Calu3 (cell line): ENCODE measurements at regions not wholly inside any gene's neighbourhood (a gene's known extent, or its start where the extent isn't known, plus 50 kb on each side); places are given as distances from the start of the nearest gene placed in this dataset.

Experiments
- BruUV-seq: library from RNA; stranded (reverse); fragments of 400-500 nt; replicated peaks from 2 replicates; lab custom pipeline; 2021; lab: Mats Ljungman, UMichigan
- CTCF ChIA-PET: fragments of 300-600 bp; sonication (Branson Sonifier 250); formaldehyde crosslinking; loops from one replicate; lab custom pipeline; 2022; ENCODE audit warnings: antibody characterized with exemption; lab: Charles Lee
- DNase-seq: peaks from one replicate; pipeline ENCODE4 v3.0.0; 2022
- H3K27ac Mint-ChIP-seq: one replicate; pipeline ENCODE4 v1.8.0; 2022; ENCODE audit warnings: mixed read lengths; ENCODE audit not compliant: unreplicated experiment
- H3K27me3 Mint-ChIP-seq: one replicate; pipeline ENCODE4 v1.8.0; 2022; ENCODE audit warnings: mixed read lengths; ENCODE audit not compliant: unreplicated experiment
- H3K36me3 Mint-ChIP-seq: one replicate; pipeline ENCODE4 v1.8.0; 2022; ENCODE audit warnings: mild to moderate bottlenecking, moderate library complexity, mixed read lengths; ENCODE audit not compliant: insufficient read depth, unreplicated experiment
- H3K4me1 Mint-ChIP-seq: one replicate; pipeline ENCODE4 v1.8.0; 2022; ENCODE audit warnings: mild to moderate bottlenecking, low read depth, mixed read lengths; ENCODE audit not compliant: unreplicated experiment
- H3K4me3 Mint-ChIP-seq: one replicate; pipeline ENCODE4 v1.8.0; 2022; ENCODE audit warnings: mild to moderate bottlenecking, low read depth, moderate library complexity, mixed read lengths; ENCODE audit not compliant: unreplicated experiment
- H3K9me3 Mint-ChIP-seq: one replicate; pipeline ENCODE4 v1.8.0; 2022; ENCODE audit warnings: low read depth, mixed read lengths; ENCODE audit not compliant: unreplicated experiment
- intact Hi-C: fragments of 100-400 bp; cut with micrococcal nuclease; formaldehyde crosslinking; loops from one replicate; pipeline ENCODE4 v1.10.0; 2022; ENCODE audit not compliant: unreplicated experiment
- TF ChIP-seq, protein P1 (sequence below): fragments of 200-600 bp; IDR thresholded peaks from one replicate; pipeline ENCODE4 v1.8.0; 2022; ENCODE audit warnings: antibody characterized with exemption; ENCODE audit not compliant: unreplicated experiment

DNA sequence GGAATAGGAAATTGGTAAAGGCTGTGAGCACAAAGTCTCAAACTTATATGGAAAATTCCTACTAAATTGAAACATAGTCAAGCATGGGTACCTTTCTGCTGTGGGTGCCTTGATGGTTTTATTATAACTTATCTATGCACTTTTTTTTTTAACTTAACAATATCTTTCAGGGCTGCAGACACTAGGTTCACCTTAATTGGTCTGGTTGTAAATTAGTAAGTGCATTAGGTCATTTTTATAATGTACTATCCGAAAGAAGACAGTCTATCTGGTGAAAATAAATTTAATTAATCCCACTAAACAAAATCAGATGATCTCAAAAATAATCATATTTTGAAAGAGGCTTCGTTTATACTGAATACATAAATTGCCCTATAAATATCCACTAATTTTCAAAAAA lies 446.8 kb upstream of the DCN start:
- no peaks in the 10 kb centered on the region for H3K36me3 Mint-ChIP-seq
- CTCF ChIA-PET = no interaction called here
- H3K27ac Mint-ChIP-seq = no peak overlapping the region
- no peak for DNase-seq
- peaks cover 2% of the 10 kb centered on the region for H3K9me3 Mint-ChIP-seq
- intact Hi-C loops = no loop called here
- no TSS peak for BruUV-seq
- H3K4me1 Mint-ChIP-seq = no peaks in the 10 kb centered on the region
- TF ChIP-seq, protein P1, sequence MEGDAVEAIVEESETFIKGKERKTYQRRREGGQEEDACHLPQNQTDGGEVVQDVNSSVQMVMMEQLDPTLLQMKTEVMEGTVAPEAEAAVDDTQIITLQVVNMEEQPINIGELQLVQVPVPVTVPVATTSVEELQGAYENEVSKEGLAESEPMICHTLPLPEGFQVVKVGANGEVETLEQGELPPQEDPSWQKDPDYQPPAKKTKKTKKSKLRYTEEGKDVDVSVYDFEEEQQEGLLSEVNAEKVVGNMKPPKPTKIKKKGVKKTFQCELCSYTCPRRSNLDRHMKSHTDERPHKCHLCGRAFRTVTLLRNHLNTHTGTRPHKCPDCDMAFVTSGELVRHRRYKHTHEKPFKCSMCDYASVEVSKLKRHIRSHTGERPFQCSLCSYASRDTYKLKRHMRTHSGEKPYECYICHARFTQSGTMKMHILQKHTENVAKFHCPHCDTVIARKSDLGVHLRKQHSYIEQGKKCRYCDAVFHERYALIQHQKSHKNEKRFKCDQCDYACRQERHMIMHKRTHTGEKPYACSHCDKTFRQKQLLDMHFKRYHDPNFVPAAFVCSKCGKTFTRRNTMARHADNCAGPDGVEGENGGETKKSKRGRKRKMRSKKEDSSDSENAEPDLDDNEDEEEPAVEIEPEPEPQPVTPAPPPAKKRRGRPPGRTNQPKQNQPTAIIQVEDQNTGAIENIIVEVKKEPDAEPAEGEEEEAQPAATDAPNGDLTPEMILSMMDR = no peak
- no peaks in the 10 kb centered on the region for H3K27me3 Mint-ChIP-seq
- H3K4me3 Mint-ChIP-seq = no peak overlapping the region

DNA sequence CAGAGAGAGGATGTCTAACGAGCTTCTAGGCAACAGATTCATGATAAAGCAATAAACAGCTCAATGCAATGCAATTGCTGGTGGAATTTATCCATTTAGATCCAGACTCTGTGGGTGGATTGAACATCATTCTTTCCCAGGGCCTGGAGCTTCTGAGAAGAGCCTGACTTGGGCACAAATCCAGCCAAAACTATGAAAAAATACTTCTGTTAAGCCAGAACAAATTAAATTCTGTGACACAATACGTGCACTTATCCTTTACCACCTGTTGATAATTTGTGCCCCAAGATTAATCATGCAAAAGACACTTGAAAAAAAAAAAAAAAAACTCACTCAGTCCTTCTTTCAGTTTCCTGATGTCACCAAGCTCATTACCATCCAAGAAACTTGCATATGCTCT lies 446.0 kb upstream of the DCN start:
- H3K4me3 Mint-ChIP-seq = no peak overlapping the region
- H3K27ac Mint-ChIP-seq = no peak overlapping the region
- H3K4me1 Mint-ChIP-seq = no peaks in the 10 kb centered on the region
- CTCF ChIA-PET = no interaction called here
- no peaks in the 10 kb centered on the region for H3K27me3 Mint-ChIP-seq
- H3K9me3 Mint-ChIP-seq = peaks cover 5% of the 10 kb centered on the region
- no peak for DNase-seq
- intact Hi-C loops = no loop called here
- TF ChIP-seq, protein P1 = no peak
- no peaks in the 10 kb centered on the region for H3K36me3 Mint-ChIP-seq
- no TSS peak for BruUV-seq

DNA sequence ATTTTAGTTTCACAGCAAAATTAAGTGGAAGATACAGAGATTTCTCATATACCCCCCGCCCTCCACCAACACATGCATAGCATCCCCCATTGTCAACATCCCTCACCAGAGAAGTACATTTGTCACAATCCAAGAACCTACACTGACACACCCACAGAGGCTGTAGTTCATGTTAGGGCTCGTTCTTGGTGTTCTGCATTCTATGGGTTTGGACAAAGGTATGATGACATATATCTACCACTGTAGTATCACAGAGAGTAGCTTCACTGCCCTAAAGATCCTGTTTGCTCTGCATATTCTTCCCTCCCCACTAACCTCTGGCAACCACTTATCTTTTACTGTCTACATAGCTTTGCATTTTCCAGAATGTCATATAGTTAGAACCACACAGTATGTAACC lies 444.6 kb upstream of the DCN start:
- no peak for DNase-seq
- no TSS peak for BruUV-seq
- peaks cover 5% of the 10 kb centered on the region for H3K9me3 Mint-ChIP-seq
- no peaks in the 10 kb centered on the region for H3K36me3 Mint-ChIP-seq
- H3K27me3 Mint-ChIP-seq = no peaks in the 10 kb centered on the region
- CTCF ChIA-PET = no interaction called here
- H3K27ac Mint-ChIP-seq = no peak overlapping the region
- H3K4me3 Mint-ChIP-seq = no peak overlapping the region
- no peaks in the 10 kb centered on the region for H3K4me1 Mint-ChIP-seq
- intact Hi-C loops = no loop called here
- TF ChIP-seq, protein P1 = no peak

DNA sequence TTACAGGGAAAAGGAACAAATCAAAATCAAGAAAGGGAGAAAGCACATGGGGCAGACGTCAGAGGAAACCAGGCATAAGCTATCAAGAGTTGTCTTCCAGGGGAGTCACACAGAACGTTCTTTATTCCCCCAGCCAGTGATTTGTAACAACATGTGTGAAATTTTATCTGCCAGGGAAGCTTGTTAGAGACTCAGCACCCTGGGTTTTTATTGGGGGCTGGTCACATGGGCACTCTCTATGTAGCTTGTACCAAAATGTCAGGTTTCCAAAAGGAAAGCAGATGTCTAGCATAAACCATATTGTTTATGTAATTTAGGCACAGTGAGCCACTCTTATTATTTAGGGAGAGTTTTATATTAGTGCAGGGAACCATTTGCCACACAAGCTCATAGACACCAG lies 440.4 kb upstream of the DCN start:
- intact Hi-C loops = no loop called here
- CTCF ChIA-PET = no interaction called here
- no peak for DNase-seq

More for the DNA sequence above, 440.4 kb upstream of the DCN start:
- no TSS peak for BruUV-seq
- no peak overlapping the region for H3K27ac Mint-ChIP-seq
- no peaks in the 10 kb centered on the region for H3K36me3 Mint-ChIP-seq
- peaks cover 8% of the 10 kb centered on the region for H3K4me1 Mint-ChIP-seq
- peaks cover 5% of the 10 kb centered on the region for H3K9me3 Mint-ChIP-seq
- no peak overlapping the region for H3K4me3 Mint-ChIP-seq
- no peaks in the 10 kb centered on the region for H3K27me3 Mint-ChIP-seq
- TF ChIP-seq, protein P1 = no peak
